ENCODE measurements at regions not wholly inside any gene's neighbourhood (a gene's known extent, or its start where the extent isn't known, plus 50 kb on each side); places are given as distances from the start of the nearest gene placed in this dataset.

DNA sequence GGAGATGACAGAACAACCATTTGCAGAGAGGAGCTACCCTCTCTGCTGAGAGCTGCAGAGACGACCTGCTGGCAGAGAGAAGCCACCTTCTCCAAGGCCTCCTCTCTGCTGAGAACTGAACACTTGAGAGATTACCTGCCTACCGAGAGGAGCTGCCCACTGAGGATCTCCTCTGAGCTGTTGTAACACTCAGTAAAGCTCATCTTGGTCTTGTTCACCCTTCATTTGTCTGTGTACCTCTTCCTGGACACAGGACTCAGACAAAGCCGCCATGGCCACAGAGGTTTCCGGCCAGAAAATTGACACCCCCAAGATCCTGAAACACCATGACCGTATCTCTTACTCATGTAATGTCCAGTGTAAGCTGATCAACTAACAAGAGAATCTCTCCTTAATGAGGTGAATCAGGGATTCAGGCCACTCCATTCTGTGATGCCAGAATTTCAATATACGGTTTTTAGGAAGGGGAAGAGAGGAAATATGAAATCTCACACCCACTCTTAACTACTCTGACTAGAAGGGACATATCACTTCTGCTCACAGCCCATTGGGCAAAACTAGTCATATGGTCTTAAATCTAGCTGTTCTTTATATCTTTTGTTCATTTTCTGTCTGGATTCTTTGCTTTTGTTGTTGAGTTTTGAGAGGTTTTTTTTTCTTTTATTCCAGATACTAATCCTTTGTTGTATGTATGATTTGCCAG lies 83.8 kb downstream of the RHOU start:
- H3K79me2 ChIP-seq (ENCODE audit: control insufficient read depth, insufficient read depth, low read length): no peaks in the 10 kb centered on the region
- no peak overlapping the region for H3K4me3 ChIP-seq (ENCODE audit: low read length)
- no CpG with 5 or more reads among the region's 6 CpGs for WGBS (ENCODE audit: extremely low coverage, insufficient coverage, low lambda C conversion rate)
- H3K23ac ChIP-seq (ENCODE audit: low read length): no peak overlapping the region
- no peaks in the 10 kb centered on the region for H3K36me3 ChIP-seq (ENCODE audit: control insufficient read depth, insufficient read depth, low read length)
- H2AK5ac ChIP-seq (ENCODE audit: low read length): no peak overlapping the region
- no peak overlapping the region for H3K56ac ChIP-seq (ENCODE audit: low read length)
- H3K4me2 ChIP-seq (ENCODE audit: low read length): no peak overlapping the region
- H3K4ac ChIP-seq (ENCODE audit: low read depth, low read length): no peak overlapping the region
- no peaks in the 10 kb centered on the region for H3K27me3 ChIP-seq (ENCODE audit: insufficient read depth, low read length, poor library complexity)
- H3K27ac ChIP-seq (ENCODE audit: low read depth, low read length): no peak overlapping the region
- no peaks in the 10 kb centered on the region for H3K79me1 ChIP-seq (ENCODE audit: low read length)
- no peak for DNase-seq
- no peak overlapping the region for H2BK15ac ChIP-seq (replicated peaks; ENCODE audit: low read depth)
- H3K9ac ChIP-seq (ENCODE audit: low read length): no peak overlapping the region
- H4K8ac ChIP-seq (ENCODE audit: low read depth, low read length): no peak overlapping the region
- no peak overlapping the region for H4K5ac ChIP-seq (ENCODE audit: low read length)
- H3K18ac ChIP-seq (ENCODE audit: low read length): no peak overlapping the region
- H2BK120ac ChIP-seq (ENCODE audit: low read depth, low read length): no peak overlapping the region
- H2BK5ac ChIP-seq (ENCODE audit: low read length): no peak overlapping the region
- peaks cover under 1% of the 10 kb centered on the region for H3K4me1 ChIP-seq (ENCODE audit: control insufficient read depth, low read depth, low read length)

GRCh38 chr1:228821252-228821651 lies 86.0 kb downstream of the RHOU start:
- H3K4me2 ChIP-seq (ENCODE audit: low read length): no peak overlapping the region
- no peak overlapping the region for H2BK15ac ChIP-seq (replicated peaks; ENCODE audit: low read depth)
- H3K36me3 ChIP-seq (ENCODE audit: control insufficient read depth, insufficient read depth, low read length): no peaks in the 10 kb centered on the region
- H3K79me1 ChIP-seq (ENCODE audit: low read length): no peaks in the 10 kb centered on the region
- no peak overlapping the region for H2BK120ac ChIP-seq (ENCODE audit: low read depth, low read length)
- H4K8ac ChIP-seq (ENCODE audit: low read depth, low read length): no peak overlapping the region
- no CpG with 5 or more reads among the region's 2 CpGs for WGBS (ENCODE audit: extremely low coverage, insufficient coverage, low lambda C conversion rate)
- H3K4me3 ChIP-seq (ENCODE audit: low read length): no peak overlapping the region
- H4K5ac ChIP-seq (ENCODE audit: low read length): no peak overlapping the region
- no peak for DNase-seq
- no peak overlapping the region for H3K9ac ChIP-seq (ENCODE audit: low read length)
- H3K79me2 ChIP-seq (ENCODE audit: control insufficient read depth, insufficient read depth, low read length): no peaks in the 10 kb centered on the region
- H2BK5ac ChIP-seq (ENCODE audit: low read length): no peak overlapping the region
- no peaks in the 10 kb centered on the region for H3K4me1 ChIP-seq (ENCODE audit: control insufficient read depth, low read depth, low read length)
- H3K18ac ChIP-seq (ENCODE audit: low read length): no peak overlapping the region
- H3K4ac ChIP-seq (ENCODE audit: low read depth, low read length): no peak overlapping the region
- H3K27me3 ChIP-seq (ENCODE audit: insufficient read depth, low read length, poor library complexity): no peaks in the 10 kb centered on the region
- no peak overlapping the region for H3K56ac ChIP-seq (ENCODE audit: low read length)
- H3K23ac ChIP-seq (ENCODE audit: low read length): no peak overlapping the region
- H2AK5ac ChIP-seq (ENCODE audit: low read length): no peak overlapping the region
- no peak overlapping the region for H3K27ac ChIP-seq (ENCODE audit: low read depth, low read length)

- Histone ChIP-seq H3K23ac (ENCODE audit: low read length) (no peak overlapping the region), H3K4me2 (ENCODE audit: low read length) (no peak overlapping the region), H2AK5ac (ENCODE audit: low read length) (no peak overlapping the region), H2BK15ac (replicated peaks; ENCODE audit: low read depth) (no peak overlapping the region), H3K27me3 (ENCODE audit: insufficient read depth, low read length, poor library complexity) (no peaks in the 10 kb centered on the region), H2BK120ac (ENCODE audit: low read depth, low read length) (no peak overlapping the region), H3K56ac (ENCODE audit: low read length) (no peak overlapping the region), H3K79me2 (ENCODE audit: control insufficient read depth, insufficient read depth, low read length) (no peaks in the 10 kb centered on the region), H3K4ac (ENCODE audit: low read depth, low read length) (no peak overlapping the region), H3K36me3 (ENCODE audit: control insufficient read depth, insufficient read depth, low read length) (no peaks in the 10 kb centered on the region), H2BK5ac (ENCODE audit: low read length) (no peak overlapping the region), H4K5ac (ENCODE audit: low read length) (no peak overlapping the region), H3K27ac (ENCODE audit: low read depth, low read length) (no peak overlapping the region), H3K4me3 (ENCODE audit: low read length) (no peak overlapping the region), H3K79me1 (ENCODE audit: low read length) (no peaks in the 10 kb centered on the region), H3K4me1 (ENCODE audit: control insufficient read depth, low read depth, low read length) (no peaks in the 10 kb centered on the region), H3K18ac (ENCODE audit: low read length) (no peak overlapping the region), H3K9ac (ENCODE audit: low read length) (no peak overlapping the region), H4K8ac (ENCODE audit: low read depth, low read length) (no peak overlapping the region)
- WGBS (ENCODE audit: extremely low coverage, insufficient coverage, low lambda C conversion rate): no CpG with 5 or more reads among the region's 3 CpGs
- no peak for DNase-seq
These were observed 87.9 kb downstream of the RHOU start for GRCh38 chr1:228823200-228823599.

- Histone ChIP-seq H3K4ac (ENCODE audit: low read depth, low read length) (no peak overlapping the region), H3K27me3 (ENCODE audit: insufficient read depth, low read length, poor library complexity) (no peaks in the 10 kb centered on the region), H2BK5ac (ENCODE audit: low read length) (no peak overlapping the region), H4K5ac (ENCODE audit: low read length) (no peak overlapping the region), H3K27ac (ENCODE audit: low read depth, low read length) (no peak overlapping the region), H3K4me2 (ENCODE audit: low read length) (no peak overlapping the region), H4K8ac (ENCODE audit: low read depth, low read length) (no peak overlapping the region), H3K56ac (ENCODE audit: low read length) (no peak overlapping the region), H2BK120ac (ENCODE audit: low read depth, low read length) (no peak overlapping the region), H3K23ac (ENCODE audit: low read length) (no peak overlapping the region), H3K79me1 (ENCODE audit: low read length) (no peaks in the 10 kb centered on the region), H3K79me2 (ENCODE audit: control insufficient read depth, insufficient read depth, low read length) (no peaks in the 10 kb centered on the region), H3K36me3 (ENCODE audit: control insufficient read depth, insufficient read depth, low read length) (no peaks in the 10 kb centered on the region), H3K18ac (ENCODE audit: low read length) (no peak overlapping the region), H3K9ac (ENCODE audit: low read length) (no peak overlapping the region), H3K4me3 (ENCODE audit: low read length) (no peak overlapping the region), H2BK15ac (replicated peaks; ENCODE audit: low read depth) (no peak overlapping the region), H2AK5ac (ENCODE audit: low read length) (no peak overlapping the region), H3K4me1 (ENCODE audit: control insufficient read depth, low read depth, low read length) (no peaks in the 10 kb centered on the region)
- no CpG with 5 or more reads among the region's 7 CpGs for WGBS (ENCODE audit: extremely low coverage, insufficient coverage, low lambda C conversion rate)
- no peak for DNase-seq
These were observed 89.1 kb downstream of the RHOU start for GRCh38 chr1:228824366-228824765.

DNA sequence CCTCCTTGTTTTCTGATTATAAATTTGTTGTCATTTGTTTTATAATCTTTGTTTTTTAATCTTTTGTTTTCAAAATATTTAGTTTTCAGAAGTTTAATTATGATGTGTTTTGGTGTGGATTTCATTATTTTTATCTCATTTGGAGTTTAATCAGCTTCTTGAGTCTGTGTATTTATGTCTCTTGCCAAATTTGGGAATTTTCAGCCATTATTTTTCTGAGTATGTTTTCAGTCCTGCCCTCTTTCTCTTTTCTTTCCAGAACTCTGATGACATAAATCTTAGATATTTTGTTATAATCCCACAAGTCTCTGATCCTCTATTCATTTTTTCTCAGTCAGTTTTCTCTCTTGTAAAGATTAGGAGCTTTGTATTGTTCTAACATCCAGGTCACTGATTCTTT lies 89.8 kb downstream of the RHOU start:
- no peaks in the 10 kb centered on the region for H3K79me2 ChIP-seq (ENCODE audit: control insufficient read depth, insufficient read depth, low read length)
- H4K8ac ChIP-seq (ENCODE audit: low read depth, low read length): no peak overlapping the region
- no peaks in the 10 kb centered on the region for H3K4me1 ChIP-seq (ENCODE audit: control insufficient read depth, low read depth, low read length)

GRCh38 chr1:228825840-228826484 lies 90.7 kb downstream of the RHOU start:
- no peak overlapping the region for H2BK120ac ChIP-seq (ENCODE audit: low read depth, low read length)
- no peak for DNase-seq
- H3K4ac ChIP-seq (ENCODE audit: low read depth, low read length): no peak overlapping the region
- H4K5ac ChIP-seq (ENCODE audit: low read length): no peak overlapping the region
- no peak overlapping the region for H3K56ac ChIP-seq (ENCODE audit: low read length)
- no peak overlapping the region for H3K4me3 ChIP-seq (ENCODE audit: low read length)
- no peak overlapping the region for H2BK5ac ChIP-seq (ENCODE audit: low read length)
- H3K79me2 ChIP-seq (ENCODE audit: control insufficient read depth, insufficient read depth, low read length): no peaks in the 10 kb centered on the region
- H3K79me1 ChIP-seq (ENCODE audit: low read length): no peaks in the 10 kb centered on the region
- no peaks in the 10 kb centered on the region for H3K27me3 ChIP-seq (ENCODE audit: insufficient read depth, low read length, poor library complexity)
- no peak overlapping the region for H3K4me2 ChIP-seq (ENCODE audit: low read length)
- H3K36me3 ChIP-seq (ENCODE audit: control insufficient read depth, insufficient read depth, low read length): no peaks in the 10 kb centered on the region
- no peak overlapping the region for H3K18ac ChIP-seq (ENCODE audit: low read length)
- no peak overlapping the region for H4K8ac ChIP-seq (ENCODE audit: low read depth, low read length)
- no peak overlapping the region for H3K23ac ChIP-seq (ENCODE audit: low read length)
- no peak overlapping the region for H2AK5ac ChIP-seq (ENCODE audit: low read length)
- H3K27ac ChIP-seq (ENCODE audit: low read depth, low read length): no peak overlapping the region
- WGBS (ENCODE audit: extremely low coverage, insufficient coverage, low lambda C conversion rate): no CpG with 5 or more reads among the region's 5 CpGs
- no peaks in the 10 kb centered on the region for H3K4me1 ChIP-seq (ENCODE audit: control insufficient read depth, low read depth, low read length)
- H3K9ac ChIP-seq (ENCODE audit: low read length): no peak overlapping the region
- H2BK15ac ChIP-seq (replicated peaks; ENCODE audit: low read depth): no peak overlapping the region

More for the DNA sequence above, 89.8 kb downstream of the RHOU start:
- Histone ChIP-seq H2BK15ac (replicated peaks; ENCODE audit: low read depth) (no peak overlapping the region), H3K79me1 (ENCODE audit: low read length) (no peaks in the 10 kb centered on the region), H2BK120ac (ENCODE audit: low read depth, low read length) (no peak overlapping the region), H3K9ac (ENCODE audit: low read length) (no peak overlapping the region), H3K4ac (ENCODE audit: low read depth, low read length) (no peak overlapping the region), H3K4me2 (ENCODE audit: low read length) (no peak overlapping the region), H3K27ac (ENCODE audit: low read depth, low read length) (no peak overlapping the region), H2BK5ac (ENCODE audit: low read length) (no peak overlapping the region), H2AK5ac (ENCODE audit: low read length) (no peak overlapping the region), H3K4me3 (ENCODE audit: low read length) (no peak overlapping the region), H4K5ac (ENCODE audit: low read length) (no peak overlapping the region), H3K23ac (ENCODE audit: low read length) (no peak overlapping the region), H3K56ac (ENCODE audit: low read length) (no peak overlapping the region), H3K18ac (ENCODE audit: low read length) (no peak overlapping the region), H3K27me3 (ENCODE audit: insufficient read depth, low read length, poor library complexity) (no peaks in the 10 kb centered on the region), H3K36me3 (ENCODE audit: control insufficient read depth, insufficient read depth, low read length) (no peaks in the 10 kb centered on the region)
- no peak for DNase-seq

Measured in mesendoderm (in vitro differentiated cells).